NCI-H1417 treated with DMSO at 0.1 percent for 48 hours (cell line): ENCODE measurements at regions not wholly inside any gene's neighbourhood (a gene's known extent, or its start where the extent isn't known, plus 50 kb on each side); places are given as distances from the start of the nearest gene placed in this dataset.
"Not testable (repeated sequence)": the region's sequence is repeated elsewhere in the genome, so short reads cannot be mapped to it uniquely, and the experiment has no call there.

Experiments used
- DNase-seq: peaks from one replicate; lab custom pipeline; 2025; lab: John Stamatoyannopoulos, UW

DNA sequence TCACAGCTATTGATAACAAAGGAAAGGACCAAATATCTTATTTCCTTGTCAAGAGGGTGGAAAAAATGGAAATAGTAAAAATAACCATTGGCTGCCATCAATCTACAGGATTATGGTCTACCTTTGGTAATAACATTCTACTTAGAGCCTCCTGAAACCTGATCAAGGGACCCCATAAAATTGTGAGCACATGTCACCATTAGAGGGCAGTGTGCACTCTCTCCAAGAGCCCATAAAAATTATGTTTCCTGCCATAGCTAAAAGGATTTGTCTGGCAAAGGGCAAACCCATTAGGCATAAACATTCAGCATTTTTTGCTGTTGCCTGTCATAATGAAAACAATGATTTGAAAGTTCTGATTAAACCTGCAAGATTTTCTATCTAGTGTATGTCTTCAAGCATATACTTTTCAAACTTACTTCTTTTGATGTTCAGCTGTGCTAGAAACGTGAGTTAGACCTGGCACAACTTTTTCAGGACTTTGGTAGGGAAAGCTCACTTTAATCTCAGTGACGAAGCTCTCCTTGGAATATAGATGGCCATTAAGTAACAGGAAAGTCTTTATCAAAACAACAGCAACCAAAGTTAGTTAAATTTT, 120.7 kb upstream of the ZFP64 start:
- peak; percentile 35 for DNase-seq

DNA sequence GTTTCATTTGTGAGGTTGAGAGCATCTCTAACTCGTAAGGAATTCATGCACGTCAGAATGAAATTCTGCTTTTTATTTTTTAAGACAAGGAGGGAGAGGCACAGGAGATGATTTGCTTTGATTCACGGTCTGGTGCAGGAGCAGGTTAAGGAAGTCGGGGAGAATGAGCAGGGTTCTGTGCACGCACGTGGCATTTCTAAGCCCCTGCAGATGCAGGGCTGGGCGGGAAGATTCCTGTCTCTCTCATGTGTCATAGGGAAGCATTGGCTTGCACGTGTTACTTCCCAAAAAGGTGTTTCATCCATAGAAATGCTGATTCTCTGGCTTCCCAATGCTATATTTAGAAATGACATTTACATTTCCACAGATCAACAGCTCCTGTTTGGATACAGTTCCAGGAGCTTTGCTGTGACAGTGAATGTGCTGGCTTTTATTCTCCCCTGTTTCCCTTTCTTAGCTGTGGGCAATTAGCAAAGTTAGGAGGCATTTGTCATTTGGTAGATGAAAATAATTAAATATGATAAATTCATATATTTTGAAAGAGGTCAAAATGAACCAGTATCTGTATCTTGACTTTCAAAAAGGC, 119.7 kb upstream of the ZFP64 start:
- DNase-seq: no peak

DNA sequence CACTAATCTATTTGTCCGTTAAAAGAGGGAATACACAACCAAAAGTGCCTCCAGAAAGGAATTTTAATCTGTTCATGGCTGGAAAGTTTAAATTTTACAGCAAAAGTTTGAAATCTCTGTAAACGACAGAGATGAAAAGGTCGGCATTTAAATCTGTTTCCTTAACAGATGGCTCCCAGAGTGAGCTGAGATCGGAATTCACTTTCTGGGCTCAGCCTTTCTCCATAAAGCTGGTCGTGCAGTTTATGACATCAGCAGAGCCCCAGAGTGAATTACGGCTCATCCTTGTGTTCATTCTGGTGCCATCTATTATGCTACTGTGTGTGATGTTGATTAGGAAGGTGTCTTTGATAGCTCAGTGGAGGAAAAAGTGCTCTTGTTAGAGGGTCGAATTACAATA, 117.6 kb upstream of the ZFP64 start:
- DNase-seq: no peak

DNA sequence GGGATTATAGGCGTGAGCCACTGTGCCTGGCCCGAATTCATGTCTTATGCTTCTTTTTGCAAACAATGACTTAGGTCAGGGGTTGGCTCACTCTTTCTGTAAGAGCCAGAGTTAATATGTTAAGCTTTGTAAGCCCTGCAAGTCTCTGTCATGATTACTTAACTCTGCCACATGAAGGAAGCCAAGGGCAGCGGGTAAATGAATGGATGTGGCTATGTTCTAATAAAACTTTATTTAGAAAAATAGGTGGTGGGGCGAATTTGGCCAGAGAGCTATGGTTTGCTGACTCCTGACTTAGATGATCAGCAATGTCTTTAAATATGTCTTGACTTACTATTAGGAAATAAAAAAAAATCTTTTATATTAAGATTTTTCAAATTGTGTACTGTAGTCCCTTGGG, 114.9 kb upstream of the ZFP64 start:
- no peak for DNase-seq

DNA sequence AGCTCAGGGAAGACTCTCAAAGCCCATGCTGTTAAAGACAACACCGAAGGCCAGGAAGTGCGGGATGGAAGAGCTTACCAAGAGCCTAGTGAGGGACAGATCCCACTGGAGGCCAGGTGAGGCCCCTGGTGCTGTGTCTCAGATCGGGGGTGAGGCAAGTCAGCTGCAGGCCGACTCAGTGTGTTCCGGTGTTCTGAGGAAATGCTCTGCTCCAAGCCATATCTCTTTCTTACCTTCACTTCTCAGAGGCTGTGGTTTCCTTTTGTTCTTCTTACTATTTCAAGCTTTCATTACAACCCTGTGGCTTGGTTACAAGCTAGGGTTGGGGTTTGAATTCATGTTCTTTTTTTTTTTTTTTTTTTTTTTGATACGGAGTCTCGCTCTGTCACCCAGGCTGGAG, 114.3 kb upstream of the ZFP64 start:
- no peak for DNase-seq

DNA sequence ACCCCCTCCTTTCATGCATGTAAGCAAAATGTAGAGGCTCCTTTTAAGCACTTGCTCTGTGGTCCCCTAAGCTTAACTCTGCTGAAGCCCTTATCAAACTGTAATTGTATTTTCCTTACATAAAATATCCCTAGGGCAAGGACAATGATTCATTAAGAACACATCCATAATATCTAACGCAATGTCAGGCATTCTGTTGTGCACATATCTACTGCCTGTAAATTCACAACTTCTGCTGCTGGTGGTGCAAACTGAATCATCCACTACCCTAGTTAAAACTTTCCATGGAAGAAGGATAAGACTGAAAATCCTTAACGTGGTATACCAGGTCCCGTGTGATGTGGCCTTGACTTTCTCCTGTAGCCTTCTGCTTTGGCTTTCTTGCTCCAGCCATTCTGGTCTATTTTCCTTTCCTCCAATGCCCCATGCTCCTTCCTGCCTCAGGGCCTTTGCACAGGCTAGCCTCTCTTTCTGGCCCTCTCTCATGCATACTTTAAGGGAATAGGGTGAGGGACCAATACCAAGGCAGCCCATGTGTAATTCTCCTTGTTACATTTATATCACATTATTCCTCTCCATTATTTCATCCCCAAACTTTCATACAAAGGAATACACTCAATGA, 113.6 kb upstream of the ZFP64 start:
- DNase-seq: no peak

DNA sequence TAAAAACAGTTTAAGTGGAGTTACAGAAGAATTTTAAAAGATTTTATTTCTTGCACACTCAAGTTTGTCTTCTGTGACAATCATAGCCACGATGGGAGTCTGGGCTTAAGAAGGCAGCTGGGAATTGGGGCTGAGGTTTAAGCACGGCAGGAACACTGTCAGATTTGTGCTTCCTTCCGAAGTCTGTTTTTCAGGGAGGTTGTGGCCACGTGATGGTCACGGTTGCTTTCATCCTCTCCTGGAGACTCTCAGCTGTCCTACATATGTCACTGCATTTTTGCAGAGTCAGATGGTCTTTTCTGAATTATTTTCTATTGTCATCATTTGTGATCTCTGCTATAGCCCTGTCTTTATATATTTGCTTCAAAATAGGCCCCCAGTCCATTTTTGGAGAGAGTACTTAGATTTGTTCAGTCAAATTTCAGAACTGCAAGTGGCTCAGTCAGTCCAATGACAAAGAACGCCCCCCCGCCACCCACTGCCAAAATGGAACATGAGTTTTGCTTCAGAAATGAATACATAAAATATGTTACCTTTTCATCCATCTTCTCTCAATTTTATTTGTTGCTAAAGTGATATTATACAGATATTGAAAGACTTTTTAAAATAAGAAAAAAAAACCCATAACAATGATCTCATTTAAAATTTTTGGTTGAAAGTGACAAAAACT, 111.8 kb upstream of the ZFP64 start:
- DNase-seq: no peak

DNA sequence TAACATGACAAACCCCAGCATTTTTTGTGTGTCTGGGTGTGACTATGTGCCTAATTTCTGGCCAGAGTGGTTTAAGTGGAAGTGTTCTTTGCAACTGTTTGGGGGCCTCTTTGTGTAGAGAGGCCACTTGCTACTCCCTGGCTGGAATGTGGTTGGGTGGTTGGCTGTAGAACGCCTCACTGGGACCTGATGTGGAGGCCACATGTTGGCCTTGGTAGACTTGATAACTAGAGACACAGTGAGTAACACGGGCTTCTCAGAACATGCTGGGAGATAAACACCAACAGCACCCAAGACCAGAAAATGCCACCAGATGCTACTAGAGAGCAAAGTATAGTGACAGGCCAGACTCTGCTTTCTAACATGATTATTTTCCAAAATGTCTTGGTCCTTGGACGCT, 111.2 kb upstream of the ZFP64 start:
- DNase-seq: no peak

DNA sequence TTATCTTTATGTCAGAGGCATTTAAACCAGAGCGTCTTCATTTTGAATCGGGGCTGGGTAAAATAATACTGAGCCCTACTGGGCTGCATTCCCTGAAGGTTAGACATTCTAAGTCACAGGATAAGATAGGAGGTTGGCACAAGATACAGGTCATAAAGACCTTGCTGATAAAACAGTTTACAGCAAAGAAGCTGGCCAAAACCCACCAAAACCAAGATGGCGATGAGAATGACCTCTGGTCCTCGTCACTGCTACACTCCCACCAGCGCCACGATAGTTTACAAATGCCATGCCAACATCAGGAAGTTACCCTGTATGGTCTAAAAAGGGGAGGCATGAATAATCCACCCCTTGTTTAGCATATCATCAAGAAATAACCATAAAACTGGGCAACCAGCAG, 110.5 kb upstream of the ZFP64 start:
- DNase-seq: not testable (repeated sequence)

DNA sequence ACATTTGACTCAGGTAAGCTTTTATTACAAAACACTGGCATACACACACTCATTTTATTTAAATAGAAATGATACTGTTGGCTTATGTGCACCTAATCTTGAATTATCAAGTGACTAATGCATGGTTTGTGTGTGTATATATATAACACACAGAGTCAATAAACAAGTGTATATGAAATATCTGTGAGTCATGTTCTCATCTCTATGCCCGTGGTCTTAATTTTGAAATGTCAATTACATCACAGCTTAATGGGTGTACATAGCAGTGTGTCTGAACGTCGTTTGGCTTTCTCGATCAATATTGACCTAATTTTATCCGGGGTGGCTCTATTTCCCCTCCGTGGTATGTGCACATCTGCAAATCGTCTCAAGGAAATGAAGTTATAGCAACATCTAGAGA, 104.0 kb upstream of the ZFP64 start:
- DNase-seq: no peak

DNA sequence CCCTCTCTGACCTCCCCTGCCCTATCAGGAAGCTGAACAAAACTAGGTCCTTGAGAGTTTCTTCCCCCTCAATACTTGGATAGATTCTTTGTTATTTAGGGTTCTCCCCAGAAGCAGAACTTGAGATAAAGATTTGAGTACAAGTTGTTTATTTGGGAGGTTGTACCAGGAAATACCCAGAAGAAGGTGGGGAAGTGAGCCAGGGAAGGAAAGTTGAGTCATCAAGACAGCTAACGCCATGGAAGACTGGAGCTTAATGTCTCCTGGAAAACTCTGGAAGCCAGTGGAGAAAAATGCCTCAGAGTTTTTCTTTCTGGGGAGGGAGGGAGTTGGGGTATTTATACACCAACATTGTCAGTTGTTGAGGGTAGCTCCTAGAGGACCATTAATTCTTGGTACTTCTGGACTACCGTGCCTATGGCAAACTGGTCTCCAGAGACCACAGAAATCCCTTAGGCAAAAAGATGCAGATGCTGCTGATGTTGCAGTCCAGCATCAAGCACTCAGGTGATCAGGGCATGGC, 102.6 kb upstream of the ZFP64 start:
- no peak for DNase-seq

DNA sequence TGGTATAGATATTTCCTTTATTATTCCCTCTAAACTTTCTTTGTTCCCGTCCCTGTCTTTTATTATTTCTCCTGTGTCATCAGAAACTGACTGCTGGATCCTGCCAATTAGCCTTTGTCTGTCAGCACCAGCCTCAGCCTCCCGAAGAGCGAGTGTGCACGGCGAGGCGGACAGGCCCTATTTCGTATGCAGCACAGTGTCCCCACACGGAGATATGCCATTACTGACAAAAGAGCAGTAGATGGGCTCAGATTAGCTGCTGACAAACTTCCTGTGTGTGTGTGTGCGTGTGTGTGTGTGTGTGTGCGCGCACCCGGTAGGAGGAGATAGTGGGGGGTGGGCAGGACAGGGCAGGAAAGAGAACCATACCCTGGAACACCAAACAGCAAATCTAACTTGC, 99.5 kb upstream of the ZFP64 start:
- no peak for DNase-seq

DNA sequence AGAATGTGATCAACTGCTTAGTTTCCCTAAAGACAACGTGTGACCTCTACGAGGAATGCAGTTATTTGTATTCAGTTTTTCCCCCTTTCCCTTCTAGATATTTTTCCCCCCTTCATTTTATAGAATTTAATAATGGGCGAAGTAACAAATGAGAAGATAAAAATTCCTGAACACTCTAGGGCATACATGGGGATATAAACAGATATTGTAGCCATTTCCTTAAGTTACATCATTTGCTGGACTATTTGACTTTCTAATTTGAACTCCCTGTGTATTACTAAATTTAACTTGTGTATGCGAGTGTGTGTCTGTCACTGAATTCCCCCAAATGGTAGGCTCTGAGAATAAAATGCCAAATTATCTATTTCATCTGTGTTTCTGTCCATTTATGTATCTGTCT, 99.0 kb upstream of the ZFP64 start:
- no peak for DNase-seq

DNA sequence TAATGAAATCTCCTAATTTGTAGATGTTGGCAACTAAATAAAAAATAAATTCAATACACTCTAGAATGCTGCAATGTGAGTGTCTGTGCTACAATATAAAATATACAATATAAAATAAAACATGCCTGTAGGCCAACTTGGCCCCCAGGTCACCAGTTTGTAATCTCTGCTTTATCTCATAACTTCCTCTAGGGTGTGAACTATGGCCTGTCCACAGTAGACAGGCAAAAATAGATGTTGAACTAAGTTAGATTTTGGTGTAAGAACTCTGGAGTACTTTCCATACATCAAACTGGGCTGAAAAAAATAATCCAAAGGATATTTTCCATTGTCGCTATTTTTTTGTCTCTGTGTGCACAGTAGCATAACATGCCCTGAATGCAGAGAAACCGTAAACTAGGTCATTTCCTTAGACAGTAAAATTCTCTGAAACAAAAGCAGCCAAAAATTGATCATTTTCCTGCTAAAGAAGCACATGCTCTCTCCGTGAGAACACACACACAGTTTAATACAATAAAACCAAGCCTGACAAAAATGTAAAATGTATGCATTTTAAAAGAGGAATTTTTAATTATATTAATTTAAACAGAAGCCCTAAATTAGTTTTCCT, 98.5 kb upstream of the ZFP64 start:
- no peak for DNase-seq

DNA sequence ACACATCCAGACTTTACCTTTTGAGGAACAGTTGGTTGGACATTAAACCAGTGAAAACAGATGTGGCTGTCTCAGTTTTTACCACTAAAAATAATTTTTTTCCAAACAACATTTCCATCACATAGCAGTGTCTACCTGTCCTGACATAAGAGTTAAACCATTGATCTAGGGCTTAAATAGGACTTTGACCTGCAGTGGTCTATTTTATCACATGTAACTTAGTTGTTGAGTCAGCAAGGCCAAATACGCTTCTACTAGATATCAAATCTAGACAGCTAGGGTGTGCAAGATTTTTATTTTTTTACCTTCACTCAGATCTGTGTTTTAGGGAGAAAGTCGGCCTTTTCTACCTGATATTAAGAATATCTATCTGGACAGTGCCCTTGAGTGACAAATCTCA, 88.8 kb upstream of the ZFP64 start:
- no peak for DNase-seq

DNA sequence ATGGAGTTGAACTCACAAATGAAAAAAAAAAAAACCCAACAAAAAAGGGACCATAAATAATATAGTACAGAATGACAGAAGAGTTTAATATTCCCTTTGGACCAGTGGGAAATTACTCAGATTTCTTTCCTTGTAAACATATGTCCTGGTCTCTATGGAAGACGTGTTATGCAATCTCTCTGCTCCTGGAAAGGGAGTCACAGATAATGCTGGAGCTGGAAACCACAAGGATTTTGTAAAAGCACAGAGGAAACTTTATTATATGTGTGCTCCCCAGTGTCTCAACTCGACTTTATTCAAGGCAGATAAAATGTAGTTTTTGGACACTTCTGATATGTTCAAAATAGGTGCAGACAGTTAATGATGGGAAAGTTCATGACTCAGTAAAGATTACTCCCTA, 88.1 kb upstream of the ZFP64 start:
- DNase-seq: no peak

DNA sequence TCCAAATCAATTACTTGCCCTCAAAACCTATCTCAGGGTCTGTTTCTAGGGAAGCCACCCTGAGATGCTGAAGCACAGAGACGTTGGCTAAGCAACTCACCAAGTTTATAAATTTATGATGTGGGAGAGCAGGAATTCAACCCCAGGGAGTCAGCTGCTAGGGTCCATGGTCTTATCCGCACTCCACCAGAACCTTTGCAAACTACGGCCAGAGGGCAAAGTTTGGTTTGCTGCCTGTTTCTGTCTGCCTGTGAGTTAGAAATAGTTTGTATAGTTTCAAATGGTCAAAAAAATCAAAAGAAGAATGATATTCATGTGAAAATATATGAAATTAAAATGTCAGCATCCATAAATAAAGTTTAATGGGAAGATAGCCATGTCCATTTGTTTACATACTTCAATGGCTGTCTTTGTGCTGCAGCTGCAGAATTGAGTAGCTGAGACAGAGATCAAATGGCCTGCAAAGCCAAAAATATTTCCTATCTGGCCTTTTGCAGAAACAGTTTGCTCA, 83.7 kb upstream of the ZFP64 start:
- no peak for DNase-seq

DNA sequence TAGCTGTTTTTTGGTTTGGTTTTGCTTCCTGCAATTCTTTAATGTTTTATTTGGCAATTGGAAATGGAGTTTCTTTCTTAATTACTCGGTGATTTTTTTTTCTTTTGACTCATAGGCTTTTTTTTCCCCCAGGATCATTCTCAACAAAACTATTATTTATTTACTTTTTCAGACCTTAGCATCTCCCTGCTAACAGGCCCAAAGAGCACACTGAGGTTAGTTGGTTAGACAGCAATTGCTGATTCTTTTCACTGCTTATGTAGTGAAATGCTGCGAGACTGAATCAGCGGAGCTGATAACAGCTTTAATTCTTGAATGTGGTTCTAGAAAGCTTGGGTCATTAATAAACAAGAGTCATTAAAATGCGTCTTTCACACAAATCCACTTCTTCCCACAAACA, 79.1 kb upstream of the ZFP64 start:
- no peak for DNase-seq

DNA sequence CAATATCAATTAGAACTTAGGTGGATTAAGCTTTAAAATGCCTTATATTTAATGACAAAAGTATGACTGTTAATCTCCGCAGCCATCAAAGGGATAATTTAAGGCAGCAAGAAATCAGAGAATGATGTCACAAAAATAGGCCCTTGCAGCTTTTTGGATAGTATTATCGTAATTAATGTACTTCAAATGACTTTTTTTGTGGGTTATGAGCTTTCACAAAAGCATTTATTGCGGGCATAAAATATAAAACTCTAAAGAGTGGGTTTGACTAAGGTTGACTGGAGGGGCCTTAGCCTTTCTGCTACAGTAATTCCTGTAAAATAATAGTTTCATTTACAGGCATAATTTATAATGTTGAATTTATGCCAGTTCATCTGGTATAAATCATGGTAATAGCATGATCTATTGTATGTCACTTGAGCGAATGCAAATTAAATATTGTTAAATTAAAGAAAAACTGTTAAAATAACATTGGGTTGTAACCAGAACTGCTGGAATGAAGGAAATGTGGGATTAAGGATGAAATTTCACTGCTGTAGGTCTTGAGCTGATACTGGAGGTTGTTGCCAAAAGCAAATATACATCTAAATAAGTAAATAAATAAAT, 78.5 kb upstream of the ZFP64 start:
- DNase-seq: no peak

DNA sequence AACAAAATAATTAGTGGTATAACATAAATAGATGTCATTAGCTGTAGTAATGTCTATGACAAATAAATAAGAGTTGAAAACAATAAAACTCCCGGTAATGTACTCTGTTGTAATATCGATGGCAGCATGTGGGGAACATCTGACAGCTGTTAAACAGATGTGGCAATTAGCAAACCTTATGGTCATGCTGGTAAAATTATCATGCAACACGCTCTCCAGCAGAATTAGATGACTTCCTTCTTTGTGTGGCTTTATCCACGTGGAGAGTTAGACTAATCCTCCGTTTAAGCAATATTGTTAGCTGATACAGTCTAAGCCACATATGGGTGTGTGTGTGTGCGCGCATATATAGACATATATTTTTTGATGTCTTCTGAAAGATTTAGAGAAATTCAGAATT, 77.7 kb upstream of the ZFP64 start:
- DNase-seq: no peak

DNA sequence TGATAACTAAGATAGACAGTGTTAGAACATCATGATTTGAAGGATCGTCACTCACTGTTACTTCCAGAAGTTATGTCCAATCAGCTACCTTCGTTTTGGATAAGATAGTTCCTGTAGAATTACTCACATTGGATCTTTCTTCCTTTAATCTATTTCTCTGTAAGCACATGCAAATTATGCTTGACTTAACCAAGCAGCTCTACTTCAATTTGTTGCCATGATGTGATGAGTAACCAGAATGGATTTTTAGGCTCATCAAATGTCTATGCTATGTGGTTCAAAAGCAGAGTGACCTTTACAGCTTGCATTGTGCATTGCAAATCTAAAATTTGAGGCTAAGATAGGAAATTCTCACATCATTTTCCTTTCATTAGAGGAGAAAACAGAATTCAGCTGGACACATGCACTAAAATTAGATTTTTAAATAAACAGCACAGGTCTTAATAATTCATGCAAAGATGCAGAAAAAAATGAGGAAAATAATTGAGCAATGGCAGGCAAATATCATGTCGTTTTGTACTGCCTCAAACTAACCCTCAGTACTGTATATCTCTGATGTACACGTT, 76.7 kb upstream of the ZFP64 start:
- no peak for DNase-seq

DNA sequence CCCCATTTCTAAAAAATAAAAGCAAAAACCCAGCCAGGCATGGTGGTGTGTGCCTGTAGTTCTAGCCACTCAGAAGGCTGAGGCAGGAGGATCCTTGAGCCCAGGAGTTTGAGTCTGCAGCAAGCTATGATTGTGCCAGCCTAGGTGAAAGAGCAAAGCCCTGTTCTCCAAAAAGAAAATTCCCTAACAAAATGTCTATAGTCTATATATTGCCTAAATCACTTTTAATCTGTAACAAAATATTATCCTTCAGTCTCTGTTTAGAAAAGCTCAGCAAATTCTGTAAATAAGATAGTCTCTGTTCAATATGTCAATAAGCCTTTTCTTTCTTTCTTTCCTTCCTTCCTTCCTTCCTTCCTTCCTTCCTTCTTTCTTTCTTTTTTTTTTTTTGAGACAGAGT, 75.8 kb upstream of the ZFP64 start:
- DNase-seq: no peak
